Ovary (tissue), 3 donors: ENCODE measurements at regions not wholly inside any gene's neighbourhood (a gene's known extent, or its start where the extent isn't known, plus 50 kb on each side); places are given as distances from the start of the nearest gene placed in this dataset.
"Not testable (repeated sequence)": the region's sequence is repeated elsewhere in the genome, so short reads cannot be mapped to it uniquely, and the experiment has no call there.

Experiments used
- CTCF ChIP-seq, 3 donors: fragments of 450-650 bp in 2 of 3; fragments of 200-600 bp in 1 of 3; IDR thresholded peaks; one replicate each; pipeline versions ENCODE4 v1.5.1 to v1.8.0; 2016 to 2022; ENCODE audit warnings: antibody characterized with exemption in 3 of 3, mild to moderate bottlenecking in 1 of 3
- POLR2A ChIP-seq: fragments of 450-650 bp; IDR thresholded peaks from one replicate; pipeline ENCODE4 v1.6.1; 2017; ENCODE audit warnings: antibody characterized with exemption, mild to moderate bottlenecking, moderate library complexity
- donor health status: DM: no; HTN: no; CAD: no.

- TF ChIP-seq CTCF (IDR thresholded peaks at IDR 0.05); POLR2A: not testable (repeated sequence)
These were observed 356.7 kb downstream of the ADGRD1 start for GRCh38 chr12:131310227-131310969.
